Endothelial cell of hepatic sinusoid (primary cell): ENCODE measurements at regions not wholly inside any gene's neighbourhood (a gene's known extent, or its start where the extent isn't known, plus 50 kb on each side); places are given as distances from the start of the nearest gene placed in this dataset.
"Not testable (repeated sequence)": the region's sequence is repeated elsewhere in the genome, so short reads cannot be mapped to it uniquely, and the experiment has no call there.

Experiments
- in situ Hi-C: cut with HindIII; loops from 2 replicates; pipeline ENCODE4 v1.10.0; 2017; ENCODE audit warnings: low sequenced_read_pairs

DNA sequence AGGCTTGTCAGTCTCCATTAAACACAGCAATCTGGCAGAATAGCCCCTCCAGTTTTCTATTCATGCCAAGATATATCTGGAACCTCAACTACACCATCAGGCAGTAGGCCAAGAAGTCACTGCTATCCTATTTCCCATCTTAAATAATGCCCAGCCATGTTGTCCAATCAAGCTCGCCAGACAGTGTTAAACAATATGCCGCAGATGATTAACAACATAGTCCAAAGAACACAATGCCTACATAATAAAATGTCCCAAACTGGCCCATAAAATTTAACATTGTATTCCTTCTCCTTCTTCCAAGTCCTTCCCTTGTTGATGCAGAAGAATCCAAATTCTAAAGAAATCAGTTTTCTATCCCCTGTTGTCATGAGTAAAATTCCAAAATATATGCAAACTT lies 427.4 kb upstream of the PPP2R3A start:
- in situ Hi-C loops = no loop called here

DNA sequence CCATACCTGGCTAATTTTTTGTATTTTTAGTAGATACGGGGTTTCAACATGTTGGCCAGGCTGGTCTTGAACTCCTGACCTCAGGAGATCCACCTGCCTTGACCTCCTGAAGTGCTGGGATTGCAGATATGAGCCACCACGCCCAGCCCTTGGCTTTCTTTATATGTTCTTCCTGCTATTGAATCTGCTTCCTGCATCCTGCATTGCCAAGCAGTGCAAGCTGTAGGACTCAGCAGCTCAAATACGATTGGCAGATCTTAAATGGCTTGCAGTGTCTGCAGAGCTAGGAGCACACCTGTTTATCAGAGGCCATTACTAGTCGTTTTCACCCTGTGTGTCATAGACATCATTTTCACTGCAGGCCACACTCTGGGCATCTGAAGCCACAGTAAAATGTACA lies 426.2 kb upstream of the PPP2R3A start:
- in situ Hi-C loops = no loop called here

GRCh38 chr3:135539854-135540253 lies 425.7 kb upstream of the PPP2R3A start:
- in situ Hi-C loops = no loop called here

DNA sequence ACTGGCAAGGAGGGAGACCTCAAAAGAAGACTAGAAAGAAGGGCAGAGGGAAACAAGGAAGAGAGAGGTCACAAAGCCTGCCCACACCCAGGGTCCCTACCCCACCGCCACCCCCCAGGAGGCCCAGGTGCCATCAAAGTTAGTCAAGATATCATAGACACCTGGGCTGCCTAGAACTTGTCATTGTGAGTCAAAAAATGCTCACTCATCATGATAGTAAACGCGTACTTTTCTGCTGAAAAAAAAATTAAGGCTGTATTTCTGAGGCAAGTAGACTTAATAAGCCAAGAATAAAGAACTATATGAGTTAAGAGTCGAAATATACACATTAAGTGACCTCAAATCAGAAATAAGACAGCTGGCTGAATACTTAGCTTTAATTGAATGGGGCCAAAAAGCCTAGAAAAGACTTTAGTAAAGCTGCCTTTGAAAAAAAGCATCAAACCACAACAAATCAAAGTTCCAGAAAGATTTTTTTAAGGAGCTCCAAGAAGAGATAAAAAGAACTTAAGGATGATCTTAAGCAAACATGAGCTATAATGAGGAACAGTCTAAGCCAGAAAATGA lies 415.5 kb upstream of the PPP2R3A start:
- in situ Hi-C loops = no loop called here

DNA sequence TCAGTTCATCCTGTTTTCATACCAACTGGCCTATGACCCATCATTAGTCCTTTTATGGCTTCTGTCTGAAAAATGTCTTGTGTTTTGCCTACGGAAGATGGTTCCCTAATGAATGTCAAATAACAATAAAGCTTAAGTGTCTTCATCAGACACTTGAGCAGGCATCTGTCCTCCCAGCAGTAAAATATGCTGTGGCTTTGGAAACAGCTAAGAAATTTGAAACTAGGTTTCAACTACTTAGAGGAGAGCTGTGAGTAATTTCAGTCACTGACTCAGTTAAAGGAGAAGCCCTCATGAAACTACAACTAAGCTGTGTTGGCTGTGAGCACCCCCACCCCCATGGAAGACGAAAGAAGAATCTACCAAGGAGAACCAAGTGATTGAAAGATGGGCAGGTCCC lies 409.4 kb upstream of the PPP2R3A start:
- in situ Hi-C loops = no loop called here

DNA sequence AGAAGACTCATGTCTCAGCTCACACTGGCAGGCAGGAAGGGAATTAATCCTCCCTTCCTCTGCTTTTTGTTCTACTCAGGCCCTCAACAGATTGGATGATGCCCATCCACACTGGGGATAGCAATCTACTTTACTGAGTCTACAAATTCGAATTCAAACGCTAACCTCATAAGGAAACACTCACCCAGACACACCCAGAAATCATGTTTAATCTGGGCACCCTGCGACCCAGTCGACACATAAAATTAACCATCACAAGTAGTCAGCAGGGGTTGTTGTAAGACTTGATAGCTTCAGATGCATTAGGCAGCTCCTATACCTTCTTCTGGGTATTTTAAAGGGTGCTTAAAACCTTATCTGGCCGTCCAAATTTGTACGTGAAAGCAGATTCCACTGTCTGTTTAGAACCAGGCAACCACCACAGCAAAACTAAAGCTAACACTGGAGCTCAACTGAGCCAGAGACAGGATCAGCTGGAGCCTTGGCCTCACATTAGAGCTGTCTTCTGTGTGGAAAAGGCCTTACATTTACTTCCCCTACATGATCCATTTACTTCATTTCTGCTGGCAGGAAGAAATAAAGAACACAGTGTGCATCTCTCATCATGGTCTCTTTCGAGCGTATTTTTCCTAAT lies 407.3 kb upstream of the PPP2R3A start:
- in situ Hi-C loops = no loop called here

- in situ Hi-C loops = no loop called here
Measured at GRCh38 chr3:135558906-135559305, 406.6 kb upstream of the PPP2R3A start.

GRCh38 chr3:135559802-135560201 lies 405.7 kb upstream of the PPP2R3A start:
- in situ Hi-C loops = no loop called here

DNA sequence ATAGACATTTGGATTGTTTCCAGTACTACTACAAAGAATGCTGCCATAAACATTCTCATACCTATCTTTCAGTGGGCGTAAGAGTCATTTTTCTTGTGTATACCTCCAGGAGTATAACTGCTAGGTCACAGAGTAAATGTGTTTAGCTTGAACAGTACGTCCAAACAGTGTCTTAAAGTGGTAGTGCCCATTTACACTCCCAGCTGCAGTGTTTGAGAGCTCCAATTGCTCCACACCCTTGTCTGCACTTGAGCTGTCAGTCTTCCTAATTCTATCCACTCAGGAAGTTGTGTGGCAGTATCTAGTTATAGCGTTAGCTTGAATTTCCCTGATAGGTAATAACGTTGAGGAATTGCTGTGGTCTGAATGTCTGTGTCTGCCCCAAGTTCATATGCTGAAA lies 404.7 kb upstream of the PPP2R3A start:
- in situ Hi-C loops = no loop called here

GRCh38 chr3:135564696-135565095 lies 400.8 kb upstream of the PPP2R3A start:
- in situ Hi-C loops = no loop called here

GRCh38 chr3:135565546-135565945 lies 400.0 kb upstream of the PPP2R3A start:
- in situ Hi-C loops = no loop called here

DNA sequence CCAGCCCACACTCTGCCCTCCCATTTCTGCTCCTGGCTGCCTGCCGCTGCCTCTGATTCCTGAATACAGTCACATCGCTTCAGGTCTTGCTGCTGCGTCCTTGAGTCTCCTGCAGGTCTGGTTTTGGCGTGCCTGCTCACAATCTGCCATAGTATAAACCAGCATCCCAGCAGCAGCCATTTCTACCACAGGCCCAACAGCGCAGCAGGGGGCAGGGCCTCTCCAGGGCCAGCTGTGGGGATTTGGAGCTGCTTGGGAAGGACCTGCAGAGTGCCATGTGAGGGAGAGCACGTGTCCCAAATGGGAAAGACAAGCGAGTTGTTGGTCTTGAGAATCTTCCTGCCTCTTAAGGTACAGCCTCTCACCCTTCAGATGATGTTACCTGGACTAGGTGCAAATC lies 398.3 kb upstream of the PPP2R3A start:
- in situ Hi-C loops = no loop called here

DNA sequence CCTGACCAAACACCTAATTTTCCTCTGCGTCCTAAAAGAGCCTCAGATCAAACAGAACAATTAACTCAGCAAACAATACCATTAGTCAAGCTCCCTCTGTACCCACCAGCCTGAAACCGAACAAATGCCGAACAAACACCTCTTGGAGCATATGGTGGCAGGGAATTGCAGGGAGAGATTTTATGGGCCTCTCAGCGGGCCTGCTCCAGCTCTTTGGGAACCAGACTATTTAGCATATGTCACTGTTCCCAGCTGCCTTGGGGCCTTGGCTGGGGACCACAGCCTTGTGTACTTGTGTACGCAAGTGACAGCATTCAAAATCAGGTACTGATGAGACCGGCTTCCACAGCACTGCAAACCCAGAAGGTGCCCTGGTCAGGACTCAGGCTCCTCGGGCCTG lies 388.8 kb upstream of the PPP2R3A start:
- in situ Hi-C loops = no loop called here

DNA sequence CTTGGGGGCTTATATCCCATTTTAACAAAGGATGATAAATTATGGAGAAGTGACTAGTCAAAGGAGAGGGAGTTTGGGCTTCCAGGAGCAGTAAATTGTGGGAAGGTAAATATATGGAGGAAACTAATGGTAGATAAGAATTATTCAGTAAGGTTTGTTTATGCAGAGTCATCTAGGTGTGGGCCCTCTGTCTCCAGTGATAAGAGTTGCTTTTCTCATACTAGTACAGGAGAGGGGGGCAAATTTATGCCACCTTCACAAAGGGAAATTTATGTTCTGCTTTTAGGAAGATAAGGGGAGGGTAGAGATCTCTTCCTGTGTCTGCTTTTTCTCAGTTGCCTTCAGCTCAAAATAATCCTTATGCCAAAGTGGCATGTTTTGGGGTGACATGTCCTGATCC lies 383.7 kb upstream of the PPP2R3A start:
- in situ Hi-C loops = no loop called here

- in situ Hi-C loops = no loop called here
Measured at GRCh38 chr3:135582800-135583199, 382.7 kb upstream of the PPP2R3A start.

GRCh38 chr3:135596563-135596962 lies 369.0 kb upstream of the PPP2R3A start:
- in situ Hi-C loops = no loop called here

DNA sequence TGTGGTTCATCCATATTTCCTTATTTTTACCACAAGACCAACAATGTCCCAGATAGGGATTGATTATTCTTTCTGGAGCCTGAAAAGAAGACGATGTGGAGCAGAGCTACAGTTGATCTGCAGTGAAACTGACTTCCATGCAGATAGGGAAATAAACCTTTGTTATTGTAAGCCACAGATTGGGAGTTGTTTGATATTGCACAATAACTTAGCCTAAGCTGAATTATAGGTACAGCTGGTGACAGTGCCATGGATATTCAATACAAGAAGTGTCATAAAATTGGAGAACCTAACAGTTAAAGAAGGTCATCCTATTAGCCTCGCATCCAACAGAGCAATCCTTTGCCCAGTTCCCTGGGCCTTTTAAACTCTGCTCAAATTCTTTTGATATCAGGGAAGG lies 367.7 kb upstream of the PPP2R3A start:
- in situ Hi-C loops = no loop called here

- in situ Hi-C loops = no loop called here
Measured at GRCh38 chr3:135598597-135598996, 366.9 kb upstream of the PPP2R3A start.

DNA sequence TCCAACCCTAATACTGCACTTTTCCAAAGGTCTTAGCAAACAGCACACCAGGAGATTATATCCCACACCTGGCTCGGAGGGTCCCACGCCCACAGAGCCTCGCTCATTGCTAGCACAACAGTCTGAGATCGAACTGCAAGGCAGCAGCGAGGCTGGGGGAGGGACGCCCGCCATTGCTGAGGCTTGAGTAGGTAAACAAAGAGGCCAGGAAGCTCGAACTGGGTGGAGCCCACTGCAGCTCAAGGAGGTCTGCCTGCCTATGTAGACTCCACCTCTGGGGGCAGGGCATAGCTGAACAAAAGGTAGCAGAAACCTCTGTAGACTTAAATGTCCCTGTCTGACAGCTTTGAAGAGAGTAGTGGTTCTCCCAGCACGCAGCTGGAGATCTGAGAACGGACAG lies 361.0 kb upstream of the PPP2R3A start:
- in situ Hi-C loops = not testable (repeated sequence)

DNA sequence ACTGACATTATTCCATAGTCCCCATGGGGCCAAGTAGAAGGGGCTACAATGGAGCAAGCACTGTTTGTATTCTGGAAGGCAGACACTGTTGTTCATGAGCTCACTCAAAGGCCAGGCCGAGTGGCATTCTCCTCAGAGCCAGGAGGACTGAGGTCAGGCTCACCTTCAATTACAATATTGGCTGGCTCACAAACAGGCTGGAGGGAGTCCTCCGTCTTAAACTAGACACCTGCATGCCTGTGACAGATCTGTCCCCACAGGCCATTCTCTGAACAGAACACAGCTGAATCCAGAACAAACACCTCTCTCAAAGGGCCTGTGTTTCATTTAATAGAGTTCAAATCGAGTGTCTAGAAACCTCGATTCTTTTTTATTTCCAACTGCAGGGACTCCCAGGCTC lies 347.4 kb upstream of the PPP2R3A start:
- in situ Hi-C loops = no loop called here

GRCh38 chr3:135621184-135621920 lies 344.2 kb upstream of the PPP2R3A start:
- in situ Hi-C loops = no loop called here

DNA sequence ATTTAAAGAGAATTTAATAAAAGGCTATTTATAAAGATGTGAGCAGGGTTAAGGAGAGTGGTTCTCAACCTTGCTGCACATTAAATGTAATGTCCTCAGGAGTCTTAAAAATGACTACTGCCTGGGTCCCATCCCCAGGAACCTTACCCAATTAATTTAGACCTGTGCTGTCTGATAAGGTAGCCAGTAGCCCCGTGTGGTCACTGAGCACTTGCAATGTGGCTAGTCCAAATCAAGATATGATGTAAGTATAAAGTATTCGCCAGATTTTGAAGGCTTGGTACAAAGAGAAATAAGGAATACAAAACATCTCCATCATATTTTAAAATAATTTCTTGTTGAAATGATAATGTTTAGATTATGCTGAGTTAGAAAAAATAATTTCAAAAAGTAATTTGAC lies 343.3 kb upstream of the PPP2R3A start:
- in situ Hi-C loops = no loop called here
